IMR-90 (cell line): ENCODE measurements at regions not wholly inside any gene's neighbourhood (a gene's known extent, or its start where the extent isn't known, plus 50 kb on each side); places are given as distances from the start of the nearest gene placed in this dataset.

ENCODE experiments used
- ATAC-seq: fragments of 200-7000 bp; cut with Tn5 transposase; 2 replicates; pipeline ENCODE4 v1.9.1; 2020; ENCODE audit warnings: low read depth, mild to moderate bottlenecking, moderate library complexity
- BruUV-seq: library from RNA; stranded (reverse); fragments of 400-500 nt; replicated peaks from 2 replicates; lab custom pipeline; 2021; lab: Mats Ljungman, UMichigan
- CTCF ChIA-PET: fragments of 300-600 bp; formaldehyde crosslinking; extraction: SDS; loops from one replicate; lab custom pipeline; 2021; ENCODE audit warnings: antibody characterized with exemption; lab: Yijun Ruan, JAX
- POLR2A ChIA-PET: fragments of 300-600 bp; sonication (Branson Sonifier 250); formaldehyde crosslinking; loops from one replicate; lab custom pipeline; 2022; ENCODE audit warnings: antibody characterized with exemption; ENCODE audit not compliant: unreplicated experiment; lab: Charles Lee
- DNase-seq: peaks from one replicate; pipeline ENCODE4 v3.0.0; 2013
- H2AFZ ChIP-seq: replicated peaks from 2 replicates; pipeline ENCODE3; 2013; ENCODE audit warnings: low read length, mild to moderate bottlenecking; ENCODE audit not compliant: poor library complexity
- H2AK5ac ChIP-seq: 2 replicates; pipeline ENCODE4 v1.6.1; 2013; ENCODE audit warnings: low read depth, low read length, inconsistent platforms
- H2AK9ac ChIP-seq: replicated peaks from 2 replicates; pipeline ENCODE3; 2013; ENCODE audit warnings: mild to moderate bottlenecking, low read depth, low read length, moderate library complexity; ENCODE audit not compliant: poor library complexity
- H2BK120ac ChIP-seq: 2 replicates; pipeline ENCODE4 v1.6.1; 2013; ENCODE audit warnings: low read depth, low read length, inconsistent platforms
- H2BK15ac ChIP-seq: 3 replicates; pipeline ENCODE4 v1.6.1; 2013; ENCODE audit warnings: low read depth, low read length, inconsistent platforms
- H2BK20ac ChIP-seq: 2 replicates; pipeline ENCODE4 v1.6.1; 2013; ENCODE audit warnings: low read depth, mild to moderate bottlenecking, inconsistent platforms, low read length, moderate library complexity
- H2BK5ac ChIP-seq: 2 replicates; pipeline ENCODE4 v1.6.1; 2013; ENCODE audit warnings: mild to moderate bottlenecking, low read depth, low read length, inconsistent platforms; ENCODE audit not compliant: poor library complexity, severe bottlenecking
- H3K14ac ChIP-seq: replicated peaks from 2 replicates; pipeline ENCODE4 v1.6.1; 2013; ENCODE audit warnings: low read depth, low read length, inconsistent platforms
- H3K18ac ChIP-seq: 2 replicates; pipeline ENCODE4 v1.6.1; 2013; ENCODE audit warnings: low read depth, low read length, control low read depth
- H3K23ac ChIP-seq: 2 replicates; pipeline ENCODE4 v1.6.1; 2013; ENCODE audit warnings: low read depth, low read length, inconsistent platforms
- H3K27ac ChIP-seq: 2 replicates; pipeline ENCODE4 v1.5.1; 2013; ENCODE audit warnings: mild to moderate bottlenecking, control low read depth, low read length; ENCODE audit not compliant: insufficient read depth
- H3K27me3 ChIP-seq: 2 replicates; pipeline ENCODE4 v1.6.1; 2013; ENCODE audit warnings: low read length; ENCODE audit not compliant: control insufficient read depth, insufficient read depth
- H3K36me3 ChIP-seq: 2 replicates; pipeline ENCODE4 v1.6.1; 2013; ENCODE audit warnings: low read length, mixed read lengths; ENCODE audit not compliant: control insufficient read depth, insufficient read depth
- H3K4ac ChIP-seq: 2 replicates; pipeline ENCODE4 v1.6.1; 2013; ENCODE audit warnings: low read depth, low read length, inconsistent platforms
- H3K4me1 ChIP-seq: 2 replicates; pipeline ENCODE4 v1.6.1; 2013; ENCODE audit warnings: low read length, mixed read lengths; ENCODE audit not compliant: control insufficient read depth, insufficient read depth
- H3K4me2 ChIP-seq: 2 replicates; pipeline ENCODE4 v1.6.1; 2013; ENCODE audit warnings: low read depth, mild to moderate bottlenecking, control low read depth, low read length, moderate library complexity
- H3K4me3 ChIP-seq: 2 replicates; pipeline ENCODE4 v1.5.1; 2013; ENCODE audit warnings: low read depth, mild to moderate bottlenecking, control low read depth, low read length, moderate library complexity; ENCODE audit not compliant: insufficient read depth
- H3K56ac ChIP-seq: 2 replicates; pipeline ENCODE4 v1.6.1; 2013; ENCODE audit warnings: low read length, inconsistent platforms; ENCODE audit not compliant: insufficient read depth; ENCODE audit errors: extremely low read depth
- H3K79me1 ChIP-seq, 2 experiments: 2 replicates each; pipeline ENCODE4 v1.6.1; 2013; ENCODE audit warnings: low read length in 2 of 2, inconsistent platforms in 1 of 2, low read depth in 1 of 2
- H3K9ac ChIP-seq: 2 replicates; pipeline ENCODE4 v1.6.1; 2013; ENCODE audit warnings: low read depth, low read length, control low read depth
- H3K9me1 ChIP-seq: 2 replicates; pipeline ENCODE4 v1.6.1; 2013; ENCODE audit warnings: low read length, inconsistent platforms; ENCODE audit not compliant: insufficient read depth
- H3K9me3 ChIP-seq: 2 replicates; pipeline ENCODE4 v1.6.1; 2013; ENCODE audit warnings: low read length; ENCODE audit not compliant: control insufficient read depth, insufficient read depth
- H4K20me1 ChIP-seq: 2 replicates; pipeline ENCODE4 v1.6.1; 2013; ENCODE audit warnings: low read length, inconsistent platforms; ENCODE audit not compliant: insufficient read depth
- H4K5ac ChIP-seq: 2 replicates; pipeline ENCODE4 v1.6.1; 2013; ENCODE audit warnings: mild to moderate bottlenecking, low read depth, low read length, control low read depth
- H4K8ac ChIP-seq, 2 experiments: 2 replicates each; pipeline ENCODE4 v1.6.1; 2013; ENCODE audit warnings: low read depth in 2 of 2, low read length in 2 of 2, control low read depth in 1 of 2, inconsistent platforms in 1 of 2
- H4K91ac ChIP-seq: 2 replicates; pipeline ENCODE4 v1.6.1; 2013; ENCODE audit warnings: low read depth, low read length, inconsistent platforms; ENCODE audit not compliant: insufficient read depth
- SMC3 ChIP-seq: fragments of 150-350 bp; IDR thresholded peaks from 2 replicates; pipeline ENCODE4 v1.6.1; 2016; ENCODE audit warnings: low read depth, mild to moderate bottlenecking, antibody characterized with exemption, low read length, moderate library complexity
- WGBS, 2 experiments: methylation state at CpG; one replicate each; pipeline versions ENCODE4 v1.1.5 to v1.1.7; 2013; ENCODE audit warnings: missing lambda C conversion rate in 2 of 2; ENCODE audit not compliant: insufficient read length in 1 of 2; ENCODE audit errors: extremely low coverage in 2 of 2; 5-methylcytosine and 5-hydroxymethylcytosine counted together
- dilution Hi-C: fragments of 300-500 bp; cut with HindIII; formaldehyde crosslinking; loops from one replicate; pipeline ENCODE4 v1.14.3; 2018; ENCODE audit warnings: low sequenced_read_pairs; ENCODE audit not compliant: unreplicated experiment
- in situ Hi-C: fragments of 300-500 bp; cut with MboI; formaldehyde crosslinking; loops from 3 replicates; pipeline ENCODE4 v1.14.3; 2019; ENCODE audit warnings: low sequenced_read_pairs, inconsistent platforms, mixed read lengths
- intact Hi-C: fragments of 100-400 bp; cut with micrococcal nuclease; formaldehyde crosslinking; loops from 2 replicates; pipeline ENCODE4 v1.10.0; 2022
- TF ChIP-seq, protein P1 (sequence below): fragments of 150-350 bp; IDR thresholded peaks from 2 replicates; pipeline ENCODE4 v1.6.1; 2017; ENCODE audit warnings: mild to moderate bottlenecking, antibody characterized with exemption, low read length, low read depth
- TF ChIP-seq, protein P2 (sequence below): conservative IDR thresholded peaks from 2 replicates; pipeline ENCODE4 v1.5.1; 2012; ENCODE audit warnings: mild to moderate bottlenecking, low read depth, low read length, improper control_type of control experiment

DNA sequence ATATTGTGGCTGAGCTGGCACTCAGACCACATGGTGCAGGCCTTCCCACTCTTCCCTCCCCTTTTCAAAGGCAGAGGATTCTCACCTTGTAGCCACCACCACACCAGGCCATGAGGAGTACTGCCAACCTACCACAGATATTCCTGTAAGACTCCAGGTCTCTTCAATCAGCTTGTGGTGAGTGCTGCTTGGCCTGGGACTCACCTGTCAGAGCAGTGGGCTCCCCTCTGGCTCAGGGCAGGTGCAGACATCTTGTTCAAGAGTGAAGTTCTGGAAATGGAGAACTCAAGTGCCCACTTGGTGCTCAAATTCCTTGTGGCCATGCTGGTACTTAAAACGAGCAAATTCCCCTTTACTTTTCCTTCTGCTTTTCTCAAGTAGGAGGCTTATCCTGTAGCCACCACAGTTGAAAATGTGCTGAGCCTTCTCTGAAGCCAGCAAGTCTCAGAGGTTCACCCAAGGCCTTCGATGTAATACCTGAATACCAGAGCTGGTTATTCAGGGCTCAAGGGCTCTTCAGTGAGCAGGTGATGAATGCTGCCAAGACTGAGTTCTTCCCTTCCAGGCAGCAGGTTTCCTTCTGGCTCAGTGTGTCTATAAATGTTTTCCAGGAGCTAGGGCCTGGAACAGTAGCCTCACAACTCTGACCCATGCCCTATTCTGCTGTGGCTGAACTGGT lies 212.9 kb downstream of the TEX13C start:
- H3K79me1 ChIP-seq = no peaks in the 10 kb centered on the region
- no peak overlapping the region for H3K27ac ChIP-seq
- H3K56ac ChIP-seq = no peak overlapping the region
- BruUV-seq = no TSS peak
- no peak overlapping the region for H3K4me2 ChIP-seq
- WGBS, 2 experiments = 0% methylated on average over 1 of the region's 2 CpGs; no CpG with 5 or more reads in 1 of the 2 experiments
- no peak overlapping the region for H2BK15ac ChIP-seq
- H3K36me3 ChIP-seq = no peaks in the 10 kb centered on the region
- no peak overlapping the region for H2BK20ac ChIP-seq
- intact Hi-C loops (no loop called here), dilution Hi-C loops (no loop called here), in situ Hi-C loops (no loop called here)
- H2AK5ac ChIP-seq = no peak overlapping the region
- no peaks in the 10 kb centered on the region for H3K9me1 ChIP-seq
- no peak overlapping the region for H4K8ac ChIP-seq
- H3K18ac ChIP-seq = no peak overlapping the region
- POLR2A ChIA-PET = no interaction called here
- ATAC-seq (no peak), DNase-seq (no peak)
- H2AFZ ChIP-seq = no peak overlapping the region
- H3K9me3 ChIP-seq = peaks cover 2% of the 10 kb centered on the region; the same call in 1 of the 2 replicates
- H4K5ac ChIP-seq = no peak overlapping the region
- no peak overlapping the region for H2AK9ac ChIP-seq
- no peak for TF ChIP-seq SMC3
- TF ChIP-seq, protein P1, sequence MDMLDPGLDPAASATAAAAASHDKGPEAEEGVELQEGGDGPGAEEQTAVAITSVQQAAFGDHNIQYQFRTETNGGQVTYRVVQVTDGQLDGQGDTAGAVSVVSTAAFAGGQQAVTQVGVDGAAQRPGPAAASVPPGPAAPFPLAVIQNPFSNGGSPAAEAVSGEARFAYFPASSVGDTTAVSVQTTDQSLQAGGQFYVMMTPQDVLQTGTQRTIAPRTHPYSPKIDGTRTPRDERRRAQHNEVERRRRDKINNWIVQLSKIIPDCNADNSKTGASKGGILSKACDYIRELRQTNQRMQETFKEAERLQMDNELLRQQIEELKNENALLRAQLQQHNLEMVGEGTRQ = no peak
- TF ChIP-seq, protein P2, sequence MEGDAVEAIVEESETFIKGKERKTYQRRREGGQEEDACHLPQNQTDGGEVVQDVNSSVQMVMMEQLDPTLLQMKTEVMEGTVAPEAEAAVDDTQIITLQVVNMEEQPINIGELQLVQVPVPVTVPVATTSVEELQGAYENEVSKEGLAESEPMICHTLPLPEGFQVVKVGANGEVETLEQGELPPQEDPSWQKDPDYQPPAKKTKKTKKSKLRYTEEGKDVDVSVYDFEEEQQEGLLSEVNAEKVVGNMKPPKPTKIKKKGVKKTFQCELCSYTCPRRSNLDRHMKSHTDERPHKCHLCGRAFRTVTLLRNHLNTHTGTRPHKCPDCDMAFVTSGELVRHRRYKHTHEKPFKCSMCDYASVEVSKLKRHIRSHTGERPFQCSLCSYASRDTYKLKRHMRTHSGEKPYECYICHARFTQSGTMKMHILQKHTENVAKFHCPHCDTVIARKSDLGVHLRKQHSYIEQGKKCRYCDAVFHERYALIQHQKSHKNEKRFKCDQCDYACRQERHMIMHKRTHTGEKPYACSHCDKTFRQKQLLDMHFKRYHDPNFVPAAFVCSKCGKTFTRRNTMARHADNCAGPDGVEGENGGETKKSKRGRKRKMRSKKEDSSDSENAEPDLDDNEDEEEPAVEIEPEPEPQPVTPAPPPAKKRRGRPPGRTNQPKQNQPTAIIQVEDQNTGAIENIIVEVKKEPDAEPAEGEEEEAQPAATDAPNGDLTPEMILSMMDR = no peak
- H3K4ac ChIP-seq = no peak overlapping the region
- H2BK5ac ChIP-seq = no peak overlapping the region
- no peak overlapping the region for H3K23ac ChIP-seq
- no peak overlapping the region for H3K14ac ChIP-seq
- no peaks in the 10 kb centered on the region for H4K20me1 ChIP-seq
- CTCF ChIA-PET = no interaction called here
- no peaks in the 10 kb centered on the region for H3K4me1 ChIP-seq
- H4K91ac ChIP-seq = no peak overlapping the region
- no peaks in the 10 kb centered on the region for H3K27me3 ChIP-seq
- no peak overlapping the region for H2BK120ac ChIP-seq
- H3K4me3 ChIP-seq = no peak overlapping the region
- no peak overlapping the region for H3K9ac ChIP-seq
